ENCODE measurements at regions not wholly inside any gene's neighbourhood (a gene's known extent, or its start where the extent isn't known, plus 50 kb on each side); places are given as distances from the start of the nearest gene placed in this dataset.

GRCh38 chr7:68121655-68122054 is 1125.0 kb downstream of the TYW1 start:
- Histone ChIP-seq H3K4me2 (ENCODE audit: extremely low read depth, insufficient read depth, low read length) (no peak overlapping the region), H4K20me1 (ENCODE audit: control insufficient read depth, extremely low read depth, insufficient read depth, low read length) (no peaks in the 10 kb centered on the region), H3K27ac (ENCODE audit: insufficient read depth, low read length) (no peak overlapping the region), H3K79me2 (ENCODE audit: control insufficient read depth, insufficient read depth, low read length) (no peaks in the 10 kb centered on the region), H3K9ac (ENCODE audit: insufficient read depth, low read length) (no peak overlapping the region), H3K36me3 (ENCODE audit: control insufficient read depth, insufficient read depth, low read length) (no peaks in the 10 kb centered on the region), H3K27me3 (ENCODE audit: control insufficient read depth, insufficient read depth, low read length) (no peaks in the 10 kb centered on the region), H3K4me1 (ENCODE audit: control insufficient read depth, extremely low read depth, insufficient read depth, low read length) (no peaks in the 10 kb centered on the region), H2AFZ (ENCODE audit: low read length) (no peak overlapping the region), H3K9me3 (ENCODE audit: control insufficient read depth, insufficient read depth, low read depth, low read length) (no peaks in the 10 kb centered on the region), H3K4me3 (replicated peaks in 1 of 4; ENCODE audit: control extremely low read depth in 1 of 4, insufficient read depth in 1 of 4, low read depth in 3 of 4, low read length in 4 of 4) (no peak overlapping the region)
- no peak for DNase-seq (ENCODE audit: low read depth in 2 of 2)
- TF ChIP-seq EZH2 (IDR thresholded peaks at IDR 0.05; ENCODE audit: low read length, missing control alignments): no peak
- TF ChIP-seq CTCF (conservative IDR thresholded peaks at IDR 0.05 in 1 of 2, IDR thresholded peaks at IDR 0.05 in 1 of 2; ENCODE audit: low read depth in 1 of 2, low read length in 2 of 2): no peak

DNA sequence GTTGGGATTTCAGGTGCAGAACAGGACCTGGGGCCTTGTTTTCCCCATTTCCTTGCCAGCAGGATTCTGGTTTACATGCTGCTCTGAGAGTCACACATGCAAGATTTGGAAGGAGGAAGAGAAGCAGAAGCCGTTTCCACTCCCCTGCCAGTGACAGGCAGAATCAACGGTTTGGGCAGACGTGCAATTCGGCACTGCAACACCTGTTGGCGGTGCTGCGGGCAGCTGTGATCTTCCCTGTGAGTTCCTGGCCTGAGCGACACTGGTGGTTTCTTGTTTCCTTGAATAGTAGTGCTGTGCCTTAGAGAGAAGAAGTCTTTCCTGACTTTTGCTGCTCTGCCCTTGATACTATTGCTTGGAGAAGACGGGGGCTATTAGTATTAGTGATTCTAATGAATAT is 1126.2 kb downstream of the TYW1 start:
- Histone ChIP-seq H3K79me2 (ENCODE audit: control insufficient read depth, insufficient read depth, low read length) (no peaks in the 10 kb centered on the region), H3K4me3 (replicated peaks in 1 of 4; ENCODE audit: control extremely low read depth in 1 of 4, insufficient read depth in 1 of 4, low read depth in 3 of 4, low read length in 4 of 4) (no peak overlapping the region), H3K9me3 (ENCODE audit: control insufficient read depth, insufficient read depth, low read depth, low read length) (no peaks in the 10 kb centered on the region), H3K27ac (ENCODE audit: insufficient read depth, low read length) (no peak overlapping the region), H3K36me3 (ENCODE audit: control insufficient read depth, insufficient read depth, low read length) (no peaks in the 10 kb centered on the region), H3K9ac (ENCODE audit: insufficient read depth, low read length) (no peak overlapping the region), H2AFZ (ENCODE audit: low read length) (no peak overlapping the region), H3K4me1 (ENCODE audit: control insufficient read depth, extremely low read depth, insufficient read depth, low read length) (no peaks in the 10 kb centered on the region), H3K4me2 (ENCODE audit: extremely low read depth, insufficient read depth, low read length) (no peak overlapping the region), H4K20me1 (ENCODE audit: control insufficient read depth, extremely low read depth, insufficient read depth, low read length) (no peaks in the 10 kb centered on the region), H3K27me3 (ENCODE audit: control insufficient read depth, insufficient read depth, low read length) (no peaks in the 10 kb centered on the region)
- no peak for TF ChIP-seq CTCF (conservative IDR thresholded peaks at IDR 0.05 in 1 of 2, IDR thresholded peaks at IDR 0.05 in 1 of 2; ENCODE audit: low read depth in 1 of 2, low read length in 2 of 2)
- no peak for TF ChIP-seq EZH2 (IDR thresholded peaks at IDR 0.05; ENCODE audit: low read length, missing control alignments)
- DNase-seq (ENCODE audit: low read depth in 2 of 2): no peak

DNA sequence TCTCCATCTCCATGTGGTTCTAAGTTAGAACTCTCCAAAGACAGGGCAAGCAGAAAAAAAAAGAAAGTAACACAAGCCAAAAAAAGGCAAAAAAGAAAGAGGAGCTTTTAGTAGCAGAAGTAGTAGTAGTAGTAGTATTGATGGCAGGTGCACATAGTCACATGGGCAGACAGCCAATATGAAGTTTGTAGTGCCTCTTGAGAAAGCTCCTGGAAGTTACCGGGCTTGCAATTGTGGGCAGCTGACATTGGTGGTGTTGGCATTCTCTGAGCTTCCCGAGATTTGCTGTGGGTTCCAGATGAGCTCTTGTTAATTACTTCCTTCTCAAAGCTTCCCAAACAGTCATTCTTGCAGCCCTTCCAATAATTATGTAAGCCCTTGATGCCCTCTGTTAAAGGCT is 1128.5 kb downstream of the TYW1 start:
- Histone ChIP-seq H2AFZ (ENCODE audit: low read length) (no peak overlapping the region), H3K4me2 (ENCODE audit: extremely low read depth, insufficient read depth, low read length) (no peak overlapping the region), H3K79me2 (ENCODE audit: control insufficient read depth, insufficient read depth, low read length) (no peaks in the 10 kb centered on the region), H3K27ac (ENCODE audit: insufficient read depth, low read length) (no peak overlapping the region), H3K36me3 (ENCODE audit: control insufficient read depth, insufficient read depth, low read length) (no peaks in the 10 kb centered on the region), H3K27me3 (ENCODE audit: control insufficient read depth, insufficient read depth, low read length) (no peaks in the 10 kb centered on the region), H3K4me1 (ENCODE audit: control insufficient read depth, extremely low read depth, insufficient read depth, low read length) (no peaks in the 10 kb centered on the region), H4K20me1 (ENCODE audit: control insufficient read depth, extremely low read depth, insufficient read depth, low read length) (no peaks in the 10 kb centered on the region), H3K9ac (ENCODE audit: insufficient read depth, low read length) (no peak overlapping the region), H3K9me3 (ENCODE audit: control insufficient read depth, insufficient read depth, low read depth, low read length) (no peaks in the 10 kb centered on the region), H3K4me3 (replicated peaks in 1 of 4; ENCODE audit: control extremely low read depth in 1 of 4, insufficient read depth in 1 of 4, low read depth in 3 of 4, low read length in 4 of 4) (no peak overlapping the region)
- TF ChIP-seq CTCF (conservative IDR thresholded peaks at IDR 0.05 in 1 of 2, IDR thresholded peaks at IDR 0.05 in 1 of 2; ENCODE audit: low read depth in 1 of 2, low read length in 2 of 2): no peak
- no peak for TF ChIP-seq EZH2 (IDR thresholded peaks at IDR 0.05; ENCODE audit: low read length, missing control alignments)
- no peak for DNase-seq (ENCODE audit: low read depth in 2 of 2)

Measured in fibroblast of lung (primary cell).